HL-60 (cell line): ENCODE measurements at regions not wholly inside any gene's neighbourhood (a gene's known extent, or its start where the extent isn't known, plus 50 kb on each side); places are given as distances from the start of the nearest gene placed in this dataset.

Source experiments
- DNase-seq, 2 experiments: peaks; one replicate each; pipeline ENCODE4 v3.0.0-alpha.2; 2010 to 2020; ENCODE audit warnings: low read depth in 1 of 2, low spot score in 1 of 2
- H3K27ac ChIP-seq: fragments of 250-450 bp; sonication (Bioruptor Pico); replicated peaks from 2 replicates; pipeline ENCODE4 v1.5.1; 2020; ENCODE audit warnings: mild to moderate bottlenecking, moderate library complexity
- H3K27me3 ChIP-seq: fragments of 250-450 bp; sonication (Bioruptor Pico); 2 replicates; pipeline ENCODE4 v1.5.1; 2021; ENCODE audit warnings: mild to moderate bottlenecking, moderate library complexity; ENCODE audit not compliant: insufficient read depth, poor library complexity, severe bottlenecking
- H3K4me3 ChIP-seq: replicated peaks from 2 replicates; pipeline ENCODE4 v1.5.1; 2011; ENCODE audit warnings: mild to moderate bottlenecking, control low read depth, low read length; ENCODE audit not compliant: insufficient read depth
- CTCF ChIP-seq: IDR thresholded peaks from one replicate; pipeline ENCODE4 v1.5.1; 2011; ENCODE audit warnings: low read length, control low read depth, inconsistent platforms; ENCODE audit not compliant: insufficient read depth
- GABPA ChIP-seq: IDR thresholded peaks from 2 replicates; pipeline ENCODE4 v1.6.1; 2012; ENCODE audit warnings: low read depth
- POLR2AphosphoS5 ChIP-seq: IDR thresholded peaks from 2 replicates; pipeline ENCODE4 v1.6.1; 2012; ENCODE audit warnings: low read depth
- REST ChIP-seq: IDR thresholded peaks from 2 replicates; pipeline ENCODE4 v1.6.1; 2012; ENCODE audit warnings: low read depth; ENCODE audit not compliant: insufficient replicate concordance
- SPI1 ChIP-seq: IDR thresholded peaks from 2 replicates; pipeline ENCODE4 v1.6.1; 2012; ENCODE audit warnings: low read depth, mild to moderate bottlenecking, borderline replicate concordance

- H3K4me3 ChIP-seq = no peak overlapping the region
- H3K27ac ChIP-seq = no peak overlapping the region
- H3K27me3 ChIP-seq = no peaks in the 10 kb centered on the region
- TF ChIP-seq SPI1 (no peak), REST (no peak), POLR2AphosphoS5 (no peak), GABPA (no peak), CTCF (no peak)
- no peak for DNase-seq
Measured at GRCh38 chr2:22829791-22830190, 555.2 kb upstream of the KLHL29 start.

GRCh38 chr2:22832196-22832595 is 552.8 kb upstream of the KLHL29 start:
- DNase-seq = no peak
- no peak overlapping the region for H3K27ac ChIP-seq
- H3K4me3 ChIP-seq = no peak overlapping the region
- no peak for TF ChIP-seq GABPA
- H3K27me3 ChIP-seq = no peaks in the 10 kb centered on the region

GRCh38 chr2:22838461-22838860 is 546.5 kb upstream of the KLHL29 start:
- H3K27ac ChIP-seq = no peak overlapping the region
- TF ChIP-seq GABPA (no peak), REST (no peak), SPI1 (no peak)
- H3K27me3 ChIP-seq = no peaks in the 10 kb centered on the region
- H3K4me3 ChIP-seq = no peak overlapping the region
- no peak for DNase-seq

GRCh38 chr2:22842205-22842869 is 542.6 kb upstream of the KLHL29 start:
- Histone ChIP-seq H3K4me3 (no peak overlapping the region), H3K27me3 (no peaks in the 10 kb centered on the region), H3K27ac (no peak overlapping the region)
- TF ChIP-seq POLR2AphosphoS5 (no peak), GABPA (no peak), REST (no peak), SPI1 (no peak), CTCF (no peak)
- DNase-seq = no peak
